Transverse colon (tissue), 3 donors: ENCODE measurements at regions not wholly inside any gene's neighbourhood (a gene's known extent, or its start where the extent isn't known, plus 50 kb on each side); places are given as distances from the start of the nearest gene placed in this dataset.

ENCODE experiments used
- POLR2A ChIP-seq: fragments of 450-650 bp; IDR thresholded peaks from one replicate; pipeline ENCODE4 v1.6.1; 2016; ENCODE audit warnings: antibody characterized with exemption, mild to moderate bottlenecking, moderate library complexity
- POLR2AphosphoS5 ChIP-seq, 3 donors: sonication (generic); formaldehyde crosslinking; IDR thresholded peaks; one replicate each; pipeline ENCODE4 v1.6.1; 2016; ENCODE audit warnings: antibody characterized with exemption in 3 of 3

DNA sequence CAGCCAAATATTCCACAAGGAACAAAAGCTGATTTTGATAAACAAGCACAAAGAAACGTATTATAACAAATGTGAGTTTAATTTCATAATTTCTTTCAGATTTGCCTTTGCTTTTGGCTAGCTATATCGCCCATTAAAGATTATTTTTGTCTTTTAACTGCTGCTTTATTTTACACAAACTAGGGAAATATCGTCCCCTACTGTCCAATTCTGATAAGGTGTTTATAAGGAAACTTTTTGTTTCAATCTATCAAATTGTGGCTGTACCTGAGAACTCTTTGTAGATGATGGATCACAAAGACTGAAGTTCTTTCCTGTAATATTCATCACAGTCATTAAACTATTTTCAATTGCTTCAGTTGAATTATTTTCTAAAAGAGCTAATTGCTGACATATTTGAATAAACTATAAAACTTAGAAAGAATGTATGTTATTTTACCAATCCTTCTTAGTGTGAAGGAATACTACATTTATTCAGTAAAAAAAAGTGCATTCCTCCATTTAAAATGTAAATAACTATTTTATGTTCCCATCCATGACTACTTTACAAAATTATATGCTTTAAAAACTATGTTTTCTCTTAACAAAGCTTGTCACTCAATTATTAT, 431.3 kb upstream of the ITGA1 start:
- TF ChIP-seq POLR2AphosphoS5 (IDR thresholded peaks at IDR 0.05) (no peak), POLR2A (no peak)
